Kidney (tissue), 13 donors: ENCODE measurements at regions not wholly inside any gene's neighbourhood (a gene's known extent, or its start where the extent isn't known, plus 50 kb on each side); places are given as distances from the start of the nearest gene placed in this dataset.

Experiments used
- DNase-seq, 5 donors: peaks; one replicate each; pipeline ENCODE4 v3.0.0-alpha.2; 2013 to 2020
- FAIRE-seq: peaks from 2 replicates; lab custom pipeline; 2012; peaks lifted over from hg19 to GRCh38; lab: Jason Lieb, UNC
- H3K27ac ChIP-seq, 2 donors: one replicate each; pipeline ENCODE4 v1.7.0; 2013; ENCODE audit warnings: low read depth in 2 of 2, low read length in 2 of 2, inconsistent platforms in 1 of 2
- H3K27me3 ChIP-seq: one replicate; pipeline ENCODE4 v1.7.1; 2013; ENCODE audit warnings: low read length, inconsistent platforms; ENCODE audit not compliant: control insufficient read depth, insufficient read depth
- H3K36me3 ChIP-seq, 3 donors: one replicate each; pipeline versions ENCODE4 v1.7.0 to v1.7.1; 2013; ENCODE audit warnings: low read length in 3 of 3, control low read depth in 1 of 3, inconsistent platforms in 1 of 3; ENCODE audit not compliant: insufficient read depth in 3 of 3, control insufficient read depth in 2 of 3
- H3K4me1 ChIP-seq, 3 donors: one replicate each; pipeline versions ENCODE4 v1.7.0 to v1.7.1; 2013; ENCODE audit warnings: low read length in 3 of 3, inconsistent platforms in 1 of 3, low read depth in 1 of 3; ENCODE audit not compliant: control insufficient read depth in 2 of 3, insufficient read depth in 2 of 3
- H3K4me3 ChIP-seq, 3 donors: one replicate each; pipeline versions ENCODE4 v1.7.0 to v1.8.1; 2013; ENCODE audit warnings: low read length in 3 of 3, control low read depth in 1 of 3, inconsistent platforms in 1 of 3
- H3K9ac ChIP-seq, 3 donors: one replicate each; pipeline versions ENCODE4 v1.7.0 to v1.7.1; 2013; ENCODE audit warnings: low read length in 3 of 3, control low read depth in 1 of 3, inconsistent platforms in 1 of 3
- H3K9me3 ChIP-seq, 3 donors: one replicate each; pipeline versions ENCODE4 v1.7.0 to v1.7.1; 2013; ENCODE audit warnings: low read length in 3 of 3, control low read depth in 1 of 3, inconsistent platforms in 1 of 3; ENCODE audit not compliant: control insufficient read depth in 2 of 3, insufficient read depth in 1 of 3
- intact Hi-C: fragments of 100-400 bp; cut with DNase I; formaldehyde crosslinking; loops from one replicate; pipeline ENCODE4 v1.11.1; 2022
- TF ChIP-seq, protein P1 (sequence below): IDR thresholded peaks from 3 replicates; pipeline ENCODE4 v1.5.1; 2012; ENCODE audit warnings: mild to moderate bottlenecking, moderate library complexity, borderline replicate concordance; ENCODE audit not compliant: insufficient read depth; ENCODE audit errors: extremely low read depth
- donor health status: control.
- donor health status: control.
- donor health status: control.
- donor health status: control.
- donor health status: control.
- donor health status: DM: yes; HTN: yes; CAD: no.
- donor health status: Normal renal cell carcinoma (clear cell type).

DNA sequence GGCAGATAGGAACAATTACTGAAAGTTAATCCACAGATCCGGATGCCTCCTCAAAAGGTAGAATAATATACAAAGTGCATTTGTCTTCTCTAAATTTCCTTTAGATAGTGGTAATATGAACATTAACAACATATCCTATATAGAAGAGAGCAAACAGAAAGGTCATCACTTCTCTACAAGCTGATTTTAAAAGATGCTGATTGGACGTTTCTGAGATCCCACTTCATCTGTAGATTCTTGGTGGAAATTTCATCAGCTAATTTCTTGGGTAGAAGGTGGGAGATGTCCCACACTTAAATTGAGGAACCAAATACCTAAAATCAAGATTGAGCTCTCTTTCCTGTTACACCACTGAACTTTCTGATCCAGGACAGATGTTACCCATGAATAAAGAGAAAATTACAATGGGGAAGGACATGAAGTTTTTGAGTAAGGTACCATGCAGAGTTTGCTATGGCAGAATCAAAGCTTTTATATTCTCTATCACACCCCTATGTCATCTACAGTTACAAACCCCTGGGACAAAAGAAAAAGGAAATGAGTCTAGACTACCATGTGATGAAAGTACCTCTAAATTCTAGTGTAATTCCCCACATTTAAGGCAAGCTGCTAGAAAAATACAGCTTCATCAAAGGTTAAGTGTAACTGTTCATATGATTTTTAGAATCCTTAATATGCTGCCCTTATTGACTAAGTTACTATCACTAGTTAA is 189.2 kb upstream of the SETMAR start:
- no peaks in the 10 kb centered on the region for H3K27me3 ChIP-seq
- DNase-seq: no peak
- no peak overlapping the region for H3K4me3 ChIP-seq
- FAIRE-seq: no peak
- TF ChIP-seq, protein P1, sequence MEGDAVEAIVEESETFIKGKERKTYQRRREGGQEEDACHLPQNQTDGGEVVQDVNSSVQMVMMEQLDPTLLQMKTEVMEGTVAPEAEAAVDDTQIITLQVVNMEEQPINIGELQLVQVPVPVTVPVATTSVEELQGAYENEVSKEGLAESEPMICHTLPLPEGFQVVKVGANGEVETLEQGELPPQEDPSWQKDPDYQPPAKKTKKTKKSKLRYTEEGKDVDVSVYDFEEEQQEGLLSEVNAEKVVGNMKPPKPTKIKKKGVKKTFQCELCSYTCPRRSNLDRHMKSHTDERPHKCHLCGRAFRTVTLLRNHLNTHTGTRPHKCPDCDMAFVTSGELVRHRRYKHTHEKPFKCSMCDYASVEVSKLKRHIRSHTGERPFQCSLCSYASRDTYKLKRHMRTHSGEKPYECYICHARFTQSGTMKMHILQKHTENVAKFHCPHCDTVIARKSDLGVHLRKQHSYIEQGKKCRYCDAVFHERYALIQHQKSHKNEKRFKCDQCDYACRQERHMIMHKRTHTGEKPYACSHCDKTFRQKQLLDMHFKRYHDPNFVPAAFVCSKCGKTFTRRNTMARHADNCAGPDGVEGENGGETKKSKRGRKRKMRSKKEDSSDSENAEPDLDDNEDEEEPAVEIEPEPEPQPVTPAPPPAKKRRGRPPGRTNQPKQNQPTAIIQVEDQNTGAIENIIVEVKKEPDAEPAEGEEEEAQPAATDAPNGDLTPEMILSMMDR: no peak
- no peaks in the 10 kb centered on the region for H3K9me3 ChIP-seq
- no peak overlapping the region for H3K27ac ChIP-seq
- no peak overlapping the region for H3K9ac ChIP-seq
- intact Hi-C loops: no loop called here
- H3K4me1 ChIP-seq: no peaks in the 10 kb centered on the region
- H3K36me3 ChIP-seq: no peaks in the 10 kb centered on the region

DNA sequence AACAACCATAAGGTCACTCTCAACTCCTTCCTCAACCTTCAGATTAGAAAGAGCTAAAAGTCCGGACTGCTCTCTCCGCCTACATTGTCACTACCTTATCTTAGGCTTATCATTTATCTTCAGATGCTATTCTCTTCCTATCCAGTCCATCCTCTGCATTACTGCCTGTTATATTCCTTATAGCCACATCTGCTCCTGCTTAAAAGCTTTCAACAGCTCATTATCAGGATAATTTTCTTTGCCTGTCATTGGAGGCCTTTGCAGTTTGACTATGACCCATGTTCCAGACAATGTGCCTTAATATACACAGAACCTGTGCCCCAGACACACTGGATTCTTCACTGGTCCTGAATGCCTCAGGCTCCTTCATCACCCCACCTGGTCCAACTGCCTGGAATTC is 184.1 kb upstream of the SETMAR start:
- Histone ChIP-seq H3K27me3 (no peaks in the 10 kb centered on the region), H3K9me3 (no peaks in the 10 kb centered on the region), H3K4me3 (no peak overlapping the region), H3K36me3 (no peaks in the 10 kb centered on the region), H3K4me1 (no peaks in the 10 kb centered on the region), H3K27ac (no peak overlapping the region), H3K9ac (no peak overlapping the region)
- FAIRE-seq (no peak), DNase-seq (no peak)
- intact Hi-C loops: no loop called here
- TF ChIP-seq, protein P1: no peak

DNA sequence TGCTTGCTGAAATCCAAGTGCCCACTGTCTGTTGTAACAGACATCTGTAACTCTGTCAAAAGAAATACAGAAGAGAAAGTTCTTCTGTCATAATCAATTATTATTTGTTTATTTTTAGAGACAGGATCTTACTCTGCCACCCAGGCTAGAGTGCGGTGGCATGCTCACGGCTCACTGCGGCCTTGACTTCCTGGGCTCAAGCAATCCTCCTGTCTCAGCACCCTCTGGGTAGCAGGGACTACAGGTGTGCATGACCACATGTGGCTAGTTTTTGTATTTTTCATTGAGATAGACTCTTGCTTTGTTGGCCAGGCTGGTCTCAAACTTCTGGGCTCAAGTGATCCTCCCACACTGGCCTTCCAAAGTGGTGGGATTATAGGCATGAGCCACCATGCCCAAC is 177.6 kb upstream of the SETMAR start:
- Histone ChIP-seq H3K9ac (no peak overlapping the region), H3K4me1 (no peaks in the 10 kb centered on the region), H3K27ac (no peak overlapping the region), H3K9me3 (peaks cover 0 to 6% (median 0%) of the 10 kb centered on the region in 3 donors), H3K36me3 (no peaks in the 10 kb centered on the region), H3K4me3 (no peak overlapping the region), H3K27me3 (no peaks in the 10 kb centered on the region)
- DNase-seq: no peak
- TF ChIP-seq, protein P1: no peak
- intact Hi-C loops: no loop called here
- FAIRE-seq: no peak
